ENCODE measurements at regions not wholly inside any gene's neighbourhood (a gene's known extent, or its start where the extent isn't known, plus 50 kb on each side); places are given as distances from the start of the nearest gene placed in this dataset.
"Not testable (repeated sequence)": the region's sequence is repeated elsewhere in the genome, so short reads cannot be mapped to it uniquely, and the experiment has no call there.

- no peak for DNase-seq
Observed at GRCh38 chr1:91606546-91607078, 106.0 kb downstream of the CDC7 start.

DNA sequence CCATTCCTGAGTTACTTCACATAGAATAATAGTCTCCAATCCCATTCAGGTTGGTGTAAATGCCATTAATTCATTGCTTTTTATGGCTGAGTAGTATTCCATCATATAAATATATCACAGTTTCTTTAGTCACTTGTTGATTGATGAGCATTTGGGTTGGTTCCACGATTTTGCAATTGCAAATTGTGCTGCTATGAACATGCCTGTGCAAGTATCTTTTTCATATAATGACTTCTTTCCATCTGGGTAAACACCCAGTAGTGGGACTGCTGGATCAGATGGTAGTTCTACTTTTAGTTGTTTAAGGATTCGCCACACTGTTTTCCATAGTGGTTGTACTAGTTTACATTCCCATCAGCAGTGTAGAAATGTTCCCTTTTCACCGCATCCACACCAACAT lies 107.0 kb downstream of the CDC7 start:
- DNase-seq: not testable (repeated sequence)

GRCh38 chr1:91608876-91609275 lies 108.2 kb downstream of the CDC7 start:
- DNase-seq: no peak

DNA sequence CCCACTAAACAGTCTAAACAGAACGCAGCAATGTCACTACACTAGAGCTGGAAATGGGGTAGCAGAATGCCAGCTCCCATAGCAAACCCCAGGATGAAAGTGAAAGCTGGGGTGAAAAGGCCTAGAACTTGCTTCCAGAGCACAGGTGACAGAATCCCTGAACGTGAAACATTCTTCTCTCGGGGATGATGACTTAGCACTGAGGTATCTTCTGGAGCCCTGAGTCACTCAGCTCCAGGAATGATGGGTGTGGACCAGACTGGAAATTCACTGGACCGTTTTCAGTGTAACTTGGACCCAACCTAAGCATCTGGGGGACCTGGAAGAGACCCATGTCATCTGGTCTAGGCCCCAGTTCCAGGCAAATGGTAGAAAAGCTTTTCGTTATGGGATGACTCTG lies 108.9 kb downstream of the CDC7 start:
- no peak for DNase-seq

- no peak for DNase-seq
Observed at GRCh38 chr1:91610102-91610501, 109.5 kb downstream of the CDC7 start.

DNA sequence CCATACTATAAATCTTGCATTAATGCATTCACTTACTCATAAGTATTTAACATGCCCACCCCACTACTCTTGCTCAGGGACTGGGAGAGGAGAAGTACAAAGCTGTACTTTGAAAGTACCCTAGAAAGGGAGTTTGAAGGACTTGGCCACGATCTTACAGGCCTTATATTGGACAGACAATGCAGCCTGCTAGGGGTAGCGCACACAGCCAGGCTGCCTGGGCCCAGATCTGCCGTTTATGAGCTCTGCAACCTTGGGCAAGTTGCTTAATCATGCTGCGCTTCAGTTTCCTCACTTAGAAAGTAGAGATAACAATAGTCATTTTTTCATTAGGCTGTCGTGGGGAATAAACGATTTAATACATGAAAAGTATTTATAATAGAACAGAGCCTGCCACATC lies 110.1 kb downstream of the CDC7 start:
- DNase-seq: no peak

DNA sequence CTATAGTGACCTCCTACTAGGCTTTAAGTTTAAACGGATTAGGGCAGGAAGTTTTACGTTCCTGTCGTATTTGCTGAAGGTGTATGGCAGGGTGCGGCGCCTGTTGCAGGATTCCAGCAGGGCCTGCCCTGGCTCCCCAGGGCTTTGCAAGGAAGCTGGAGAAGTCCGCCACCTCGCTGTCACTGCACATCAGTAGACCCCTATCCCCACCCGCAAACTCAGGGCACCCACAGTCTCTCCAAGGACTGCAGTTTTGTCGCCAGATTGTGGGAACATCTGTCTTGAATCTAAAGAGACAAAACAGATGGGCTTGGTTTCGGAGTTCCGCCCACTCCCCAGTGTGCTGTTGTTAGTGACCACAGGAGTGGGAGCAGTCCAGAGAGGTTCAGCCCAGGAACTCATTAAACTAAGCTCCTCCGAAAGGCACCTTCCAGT lies 110.8 kb downstream of the CDC7 start:
- no peak for DNase-seq

- no peak for DNase-seq
Observed at GRCh38 chr1:91613595-91613994, 112.9 kb downstream of the CDC7 start.

DNA sequence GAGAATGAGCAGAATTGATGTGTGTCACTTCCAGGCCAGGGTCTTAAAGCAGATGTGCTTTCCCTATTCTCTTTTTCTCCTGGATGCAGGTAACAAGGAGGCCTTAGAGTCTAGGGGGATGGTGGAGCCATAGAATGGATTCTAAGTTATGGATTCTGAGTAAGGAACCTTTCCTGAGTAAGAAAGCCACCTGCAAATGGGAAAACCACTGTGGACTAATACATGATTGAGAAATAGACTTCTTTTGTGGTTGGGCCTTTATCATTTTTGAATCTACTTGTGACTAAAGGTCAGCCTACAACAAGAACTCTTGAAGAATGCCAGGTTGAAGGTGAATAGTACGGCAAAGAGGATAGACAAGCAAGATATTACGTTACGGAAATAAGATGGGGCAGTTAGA lies 116.1 kb downstream of the CDC7 start:
- DNase-seq: no peak

- peak; percentile 24 for DNase-seq
Observed at GRCh38 chr1:91617285-91617765, 116.7 kb downstream of the CDC7 start.

DNA sequence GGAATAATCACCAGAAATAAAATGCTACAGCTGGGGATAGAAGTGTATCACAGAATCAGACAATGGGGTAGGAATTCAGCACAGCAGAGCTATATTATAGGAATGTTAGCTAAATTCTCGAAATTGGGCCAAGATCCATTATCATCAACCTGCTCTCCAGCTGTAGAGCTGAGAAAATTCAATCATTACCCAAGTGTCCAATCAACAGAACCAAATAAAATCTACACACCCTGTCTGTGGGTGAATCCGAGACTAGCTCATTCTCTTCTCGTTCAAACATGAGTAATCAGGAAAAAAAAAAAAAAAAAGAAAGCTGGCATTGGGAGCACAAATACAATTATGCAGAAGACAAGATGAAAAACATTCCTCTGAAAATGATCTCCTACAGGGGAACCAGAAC lies 119.2 kb downstream of the CDC7 start:
- no peak for DNase-seq

DNA sequence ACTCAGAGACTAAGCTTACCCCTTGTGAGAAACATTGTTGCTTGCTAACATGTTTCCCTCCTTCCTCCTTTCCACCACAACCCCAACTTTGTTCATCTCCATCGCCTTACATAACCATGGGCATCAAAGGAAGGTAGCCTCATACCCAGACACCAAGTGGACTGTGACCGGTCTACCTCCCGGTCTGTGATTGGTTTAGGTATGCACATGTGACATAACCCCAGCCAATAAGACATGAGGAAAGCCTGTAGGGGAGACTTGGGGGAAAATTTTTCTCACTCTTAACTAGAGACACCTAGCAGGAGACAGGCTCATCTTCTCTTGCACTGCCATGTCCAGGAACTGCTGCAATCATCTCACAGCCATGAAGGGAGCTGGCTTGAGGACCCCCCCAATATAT lies 120.7 kb downstream of the CDC7 start:
- no peak for DNase-seq

- DNase-seq: no peak
Observed at GRCh38 chr1:91621907-91622306, 121.3 kb downstream of the CDC7 start.

GRCh38 chr1:91622616-91623015 lies 122.0 kb downstream of the CDC7 start:
- no peak for DNase-seq

DNA sequence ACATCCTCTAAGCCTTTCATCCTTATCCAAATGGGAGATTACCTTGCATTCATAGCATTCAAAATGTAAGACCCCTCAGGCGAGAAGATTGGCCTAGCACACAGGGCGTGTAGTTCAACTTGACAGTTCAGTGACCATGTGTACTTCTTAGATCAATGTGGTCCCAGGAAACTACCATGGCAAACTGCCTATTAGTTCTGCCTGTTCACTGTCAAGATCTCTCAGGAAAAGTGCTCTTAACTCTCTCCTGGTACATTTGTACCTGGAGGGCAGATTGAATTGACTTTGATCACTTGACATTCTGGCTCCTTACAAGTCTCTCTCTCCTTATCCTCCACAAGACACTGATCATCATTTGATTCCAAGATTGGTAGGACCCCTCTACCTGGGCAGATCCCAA lies 122.4 kb downstream of the CDC7 start:
- no peak for DNase-seq

DNA sequence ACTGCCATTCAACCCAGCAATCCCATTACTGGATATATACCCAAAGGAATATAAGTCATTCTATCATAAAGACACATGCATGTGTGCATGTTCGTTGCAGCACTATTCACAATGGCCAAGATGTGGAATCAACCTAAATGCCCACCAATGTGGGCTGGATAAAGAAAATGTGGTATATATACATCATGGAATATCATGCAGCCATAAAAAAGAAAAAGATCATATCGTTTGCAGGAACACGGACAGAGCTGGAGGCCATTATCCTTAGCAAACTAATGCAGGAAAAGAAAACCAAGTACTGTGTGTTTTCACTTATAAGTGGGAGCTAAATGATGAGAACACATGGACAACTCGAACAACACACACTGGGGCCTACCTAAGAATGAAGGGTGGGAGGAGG lies 123.7 kb downstream of the CDC7 start:
- no peak for DNase-seq

Measured in NCI-H2107 (cell line).